ENCODE measurements at regions not wholly inside any gene's neighbourhood (a gene's known extent, or its start where the extent isn't known, plus 50 kb on each side); places are given as distances from the start of the nearest gene placed in this dataset.

GRCh38 chr17:70905796-70906195, 736.5 kb downstream of the KCNJ2 start:
- DNase-seq (ENCODE audit: low spot score in 2 of 2): no peak
- 46% methylated on average over 3 of the region's 3 CpGs for WGBS

DNA sequence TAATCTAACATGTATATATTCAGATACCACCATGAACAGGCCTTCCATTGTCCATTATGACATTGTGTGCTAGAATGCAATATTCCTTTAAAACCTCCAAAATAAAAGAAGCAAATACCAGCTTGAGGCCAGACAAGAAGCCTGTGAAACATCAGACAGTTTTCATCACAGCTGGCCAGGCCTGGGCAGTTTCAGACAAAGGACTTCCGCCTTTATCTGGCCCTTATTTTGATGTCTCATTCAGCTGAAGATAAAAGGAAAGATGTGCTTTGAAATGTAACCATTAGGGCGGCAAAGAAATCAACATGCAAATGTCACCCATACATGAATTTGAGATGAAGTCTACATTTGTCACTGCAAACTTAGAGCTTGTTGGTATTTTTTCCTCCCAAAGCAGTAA, 737.5 kb downstream of the KCNJ2 start:
- Histone ChIP-seq H3K9me3 (no peaks in the 10 kb centered on the region), H3K4me1 (no peaks in the 10 kb centered on the region), H3K27me3 (no peaks in the 10 kb centered on the region), H3K4me3 (no peak overlapping the region), H3K27ac (no peak overlapping the region), H3K36me3 (no peaks in the 10 kb centered on the region)
- TF ChIP-seq POLR2A (IDR thresholded peaks at IDR 0.05) (no peak), POLR2AphosphoS5 (IDR thresholded peaks at IDR 0.05) (no peak), EP300 (IDR thresholded peaks at IDR 0.05) (no peak)
- TF ChIP-seq, protein P1, sequence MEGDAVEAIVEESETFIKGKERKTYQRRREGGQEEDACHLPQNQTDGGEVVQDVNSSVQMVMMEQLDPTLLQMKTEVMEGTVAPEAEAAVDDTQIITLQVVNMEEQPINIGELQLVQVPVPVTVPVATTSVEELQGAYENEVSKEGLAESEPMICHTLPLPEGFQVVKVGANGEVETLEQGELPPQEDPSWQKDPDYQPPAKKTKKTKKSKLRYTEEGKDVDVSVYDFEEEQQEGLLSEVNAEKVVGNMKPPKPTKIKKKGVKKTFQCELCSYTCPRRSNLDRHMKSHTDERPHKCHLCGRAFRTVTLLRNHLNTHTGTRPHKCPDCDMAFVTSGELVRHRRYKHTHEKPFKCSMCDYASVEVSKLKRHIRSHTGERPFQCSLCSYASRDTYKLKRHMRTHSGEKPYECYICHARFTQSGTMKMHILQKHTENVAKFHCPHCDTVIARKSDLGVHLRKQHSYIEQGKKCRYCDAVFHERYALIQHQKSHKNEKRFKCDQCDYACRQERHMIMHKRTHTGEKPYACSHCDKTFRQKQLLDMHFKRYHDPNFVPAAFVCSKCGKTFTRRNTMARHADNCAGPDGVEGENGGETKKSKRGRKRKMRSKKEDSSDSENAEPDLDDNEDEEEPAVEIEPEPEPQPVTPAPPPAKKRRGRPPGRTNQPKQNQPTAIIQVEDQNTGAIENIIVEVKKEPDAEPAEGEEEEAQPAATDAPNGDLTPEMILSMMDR (IDR thresholded peaks at IDR 0.05): no peak
- 53% methylated on average over 2 of the region's 2 CpGs for WGBS
- no peak for DNase-seq (ENCODE audit: low spot score in 2 of 2)

More at GRCh38 chr17:70905796-70906195, 736.5 kb downstream of the KCNJ2 start:
- Histone ChIP-seq H3K27me3 (no peaks in the 10 kb centered on the region), H3K9me3 (no peaks in the 10 kb centered on the region), H3K27ac (no peak overlapping the region), H3K36me3 (no peaks in the 10 kb centered on the region), H3K4me3 (no peak overlapping the region), H3K4me1 (no peaks in the 10 kb centered on the region)
- TF ChIP-seq, protein P1 (IDR thresholded peaks at IDR 0.05): no peak
- TF ChIP-seq EP300 (IDR thresholded peaks at IDR 0.05) (no peak), POLR2A (IDR thresholded peaks at IDR 0.05) (no peak), POLR2AphosphoS5 (IDR thresholded peaks at IDR 0.05) (no peak)

GRCh38 chr17:70912716-70913485, 743.6 kb downstream of the KCNJ2 start:
- H3K36me3 ChIP-seq: no peaks in the 10 kb centered on the region
- no peak overlapping the region for H3K4me3 ChIP-seq
- TF ChIP-seq EP300 (IDR thresholded peaks at IDR 0.05) (no peak), POLR2AphosphoS5 (IDR thresholded peaks at IDR 0.05) (no peak), POLR2A (IDR thresholded peaks at IDR 0.05) (no peak)
- TF ChIP-seq, protein P1 (IDR thresholded peaks at IDR 0.05): no peak
- H3K4me1 ChIP-seq: no peaks in the 10 kb centered on the region
- peaks cover 4% of the 10 kb centered on the region for H3K9me3 ChIP-seq
- no peak overlapping the region for H3K27ac ChIP-seq
- H3K27me3 ChIP-seq: no peaks in the 10 kb centered on the region
- WGBS: 31% methylated on average over 4 of the region's 4 CpGs
- DNase-seq (ENCODE audit: low spot score in 2 of 2): no peak

- DNase-seq (ENCODE audit: low spot score in 2 of 2): no peak
- no peaks in the 10 kb centered on the region for H3K27me3 ChIP-seq
- H3K4me3 ChIP-seq: no peak overlapping the region
- H3K9me3 ChIP-seq: peaks cover 4% of the 10 kb centered on the region
- H3K4me1 ChIP-seq: no peaks in the 10 kb centered on the region
- H3K36me3 ChIP-seq: no peaks in the 10 kb centered on the region
- H3K27ac ChIP-seq: no peak overlapping the region
- no peak for TF ChIP-seq POLR2AphosphoS5 (IDR thresholded peaks at IDR 0.05)
- TF ChIP-seq, protein P1 (IDR thresholded peaks at IDR 0.05): no peak
- no peak for TF ChIP-seq EP300 (IDR thresholded peaks at IDR 0.05)
- TF ChIP-seq POLR2A (IDR thresholded peaks at IDR 0.05): no peak
These were observed 747.1 kb downstream of the KCNJ2 start for GRCh38 chr17:70916469-70916868.

DNA sequence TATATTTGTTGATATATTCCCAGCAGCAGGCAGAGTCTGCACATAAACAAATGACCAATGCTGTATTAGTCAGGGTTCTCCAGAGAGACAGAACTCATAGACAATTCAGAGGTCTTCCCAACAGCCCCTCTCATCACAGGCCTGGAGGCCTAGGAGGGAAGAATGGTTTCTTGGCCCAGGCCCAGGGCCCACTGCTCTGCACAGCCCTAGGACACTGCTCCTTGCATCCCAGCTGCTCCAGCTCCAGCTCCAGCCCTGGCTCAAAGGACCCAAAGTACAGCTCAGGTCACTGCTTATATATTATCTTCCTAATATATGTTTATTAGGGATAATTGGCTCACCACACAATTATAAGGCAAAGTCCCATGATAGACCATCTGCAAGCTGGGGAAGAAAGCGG, 749.9 kb downstream of the KCNJ2 start:
- 87% methylated on average over 1 of the region's 1 CpG for WGBS
- no peak for TF ChIP-seq EP300 (IDR thresholded peaks at IDR 0.05)
- TF ChIP-seq POLR2A (IDR thresholded peaks at IDR 0.05): no peak
- TF ChIP-seq, protein P1 (IDR thresholded peaks at IDR 0.05): no peak
- TF ChIP-seq POLR2AphosphoS5 (IDR thresholded peaks at IDR 0.05): no peak
- peaks cover 4% of the 10 kb centered on the region for H3K9me3 ChIP-seq
- H3K27ac ChIP-seq: no peak overlapping the region
- no peaks in the 10 kb centered on the region for H3K4me1 ChIP-seq
- no peak overlapping the region for H3K4me3 ChIP-seq
- H3K36me3 ChIP-seq: no peaks in the 10 kb centered on the region
- no peaks in the 10 kb centered on the region for H3K27me3 ChIP-seq
- no peak for DNase-seq (ENCODE audit: low spot score in 2 of 2)
